Naive thymus-derived CD4-positive, alpha-beta T cell (primary cell): ENCODE measurements at regions not wholly inside any gene's neighbourhood (a gene's known extent, or its start where the extent isn't known, plus 50 kb on each side); places are given as distances from the start of the nearest gene placed in this dataset.

ENCODE experiments used
- ATAC-seq: fragments of 150-1000 bp; cut with Tn5 transposase; 2 replicates; pipeline ENCODE4 v1.10.0; 2021; ENCODE audit warnings: mild to moderate bottlenecking, moderate library complexity
- CTCF ChIA-PET: fragments of 350-600 bp; sonication (Branson Sonifier 250); formaldehyde crosslinking; loops from one replicate; lab custom pipeline; 2021; ENCODE audit warnings: antibody characterized with exemption; lab: Charles Lee
- POLR2A ChIA-PET: fragments of 350-600 bp; sonication (Branson Sonifier 250); formaldehyde crosslinking; loops from one replicate; lab custom pipeline; 2021; ENCODE audit warnings: antibody characterized with exemption, inconsistent platforms; lab: Charles Lee
- DNase-seq, 9 donors: peaks; one replicate each; pipeline versions ENCODE4 v3.0.0 to v3.0.0-alpha.2; 2020 to 2022; ENCODE audit warnings: mixed read lengths in 1 of 9
- H3K27ac ChIP-seq: one replicate; pipeline ENCODE4 v1.7.0; 2013; ENCODE audit warnings: mild to moderate bottlenecking, low read depth, low read length, moderate library complexity
- H3K27me3 ChIP-seq, 2 donors: one replicate each; pipeline ENCODE4 v1.7.0; 2013; ENCODE audit warnings: low read length in 2 of 2, mild to moderate bottlenecking in 2 of 2, moderate library complexity in 2 of 2; ENCODE audit not compliant: control insufficient read depth in 2 of 2, insufficient read depth in 2 of 2
- H3K36me3 ChIP-seq, 3 experiments: 1 replicate in 2 of 3; 2 replicates in 1 of 3; pipeline ENCODE4 v1.7.0; 2013; ENCODE audit warnings: low read length in 3 of 3, mild to moderate bottlenecking in 3 of 3, moderate library complexity in 1 of 3; ENCODE audit not compliant: insufficient read depth in 3 of 3, control insufficient read depth in 2 of 3
- H3K4me1 ChIP-seq, 2 donors: one replicate each; pipeline ENCODE4 v1.7.0; 2013; ENCODE audit warnings: low read length in 2 of 2, mild to moderate bottlenecking in 2 of 2, moderate library complexity in 1 of 2; ENCODE audit not compliant: control insufficient read depth in 2 of 2, insufficient read depth in 2 of 2
- H3K4me3 ChIP-seq: 2 replicates; pipeline ENCODE4 v1.7.0; 2013; ENCODE audit warnings: mild to moderate bottlenecking, low read length
- H3K9me3 ChIP-seq, 3 experiments: 1 replicate in 2 of 3; 2 replicates in 1 of 3; pipeline ENCODE4 v1.7.0; 2013; ENCODE audit warnings: low read length in 3 of 3; ENCODE audit not compliant: control insufficient read depth in 2 of 3
- H3K27ac Mint-ChIP-seq, 9 donors: one replicate each; pipeline ENCODE4 v1.8.0; 2020 to 2022; ENCODE audit warnings: mixed read lengths in 9 of 9, mild to moderate bottlenecking in 8 of 9, moderate library complexity in 5 of 9, inconsistent platforms in 2 of 9
- H3K27me3 Mint-ChIP-seq, 5 donors: one replicate each; pipeline ENCODE4 v1.8.0; 2021 to 2022; ENCODE audit warnings: mixed read lengths in 5 of 5, mild to moderate bottlenecking in 1 of 5
- H3K36me3 Mint-ChIP-seq, 5 donors: one replicate each; pipeline ENCODE4 v1.8.0; 2020 to 2022; ENCODE audit warnings: mixed read lengths in 5 of 5, mild to moderate bottlenecking in 3 of 5, inconsistent platforms in 1 of 5
- H3K4me1 Mint-ChIP-seq, 7 donors: one replicate each; pipeline ENCODE4 v1.8.0; 2020 to 2022; ENCODE audit warnings: mixed read lengths in 7 of 7, mild to moderate bottlenecking in 3 of 7, inconsistent platforms in 1 of 7
- H3K4me3 Mint-ChIP-seq, 10 donors: one replicate each; pipeline ENCODE4 v1.8.0; 2020 to 2022; ENCODE audit warnings: mild to moderate bottlenecking in 10 of 10, mixed read lengths in 10 of 10, moderate library complexity in 6 of 10, inconsistent platforms in 2 of 10
- H3K9me3 Mint-ChIP-seq, 11 donors: one replicate each; pipeline ENCODE4 v1.8.0; 2020 to 2022; ENCODE audit warnings: mixed read lengths in 11 of 11, mild to moderate bottlenecking in 4 of 11, inconsistent platforms in 1 of 11, moderate library complexity in 1 of 11
- intact Hi-C, 2 donors: fragments of 100-400 bp; cut with micrococcal nuclease; formaldehyde crosslinking; loops; one replicate each; pipeline ENCODE4 v1.15.1; 2023

DNA sequence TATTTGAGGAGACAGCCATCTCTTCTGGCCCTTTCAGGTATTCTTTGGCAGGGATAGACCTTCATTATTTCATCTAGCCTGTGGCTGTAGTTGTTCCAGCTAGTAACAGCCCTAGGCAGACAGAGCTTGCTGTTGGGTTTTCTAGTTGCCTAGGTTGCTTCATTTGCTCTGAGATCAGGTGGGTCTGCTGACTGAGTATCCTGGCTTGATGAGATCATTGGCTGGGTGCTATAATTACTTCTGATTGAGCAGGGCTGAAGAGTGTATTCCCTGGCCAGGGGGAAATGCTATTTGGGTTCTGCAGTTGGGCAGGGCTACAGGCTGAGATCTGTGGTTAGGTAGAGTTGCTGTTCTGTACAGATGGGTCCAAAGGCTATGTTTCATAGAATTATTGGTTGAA, 456.1 kb downstream of the PSAT1 start:
- Histone ChIP-seq H3K36me3 (no peaks in the 10 kb centered on the region), H3K4me1 (no peaks in the 10 kb centered on the region), H3K27ac (no peak overlapping the region), H3K9me3 (no peaks in the 10 kb centered on the region), H3K4me3 (no peak overlapping the region), H3K27me3 (no peaks in the 10 kb centered on the region)
- intact Hi-C loops: no loop called here
- no peaks in the 10 kb centered on the region for H3K36me3 Mint-ChIP-seq
- no peak overlapping the region for H3K27ac Mint-ChIP-seq
- H3K4me3 Mint-ChIP-seq: no peak overlapping the region
- H3K27me3 Mint-ChIP-seq: peaks cover 0 to 7% (median 5%) of the 10 kb centered on the region in 5 donors
- no peak for DNase-seq
- peaks cover 0 to 17% (median 3%) of the 10 kb centered on the region in 11 donors for H3K9me3 Mint-ChIP-seq
- no peaks in the 10 kb centered on the region for H3K4me1 Mint-ChIP-seq
- CTCF ChIA-PET: no interaction called here
- POLR2A ChIA-PET: no interaction called here
- ATAC-seq: no peak

DNA sequence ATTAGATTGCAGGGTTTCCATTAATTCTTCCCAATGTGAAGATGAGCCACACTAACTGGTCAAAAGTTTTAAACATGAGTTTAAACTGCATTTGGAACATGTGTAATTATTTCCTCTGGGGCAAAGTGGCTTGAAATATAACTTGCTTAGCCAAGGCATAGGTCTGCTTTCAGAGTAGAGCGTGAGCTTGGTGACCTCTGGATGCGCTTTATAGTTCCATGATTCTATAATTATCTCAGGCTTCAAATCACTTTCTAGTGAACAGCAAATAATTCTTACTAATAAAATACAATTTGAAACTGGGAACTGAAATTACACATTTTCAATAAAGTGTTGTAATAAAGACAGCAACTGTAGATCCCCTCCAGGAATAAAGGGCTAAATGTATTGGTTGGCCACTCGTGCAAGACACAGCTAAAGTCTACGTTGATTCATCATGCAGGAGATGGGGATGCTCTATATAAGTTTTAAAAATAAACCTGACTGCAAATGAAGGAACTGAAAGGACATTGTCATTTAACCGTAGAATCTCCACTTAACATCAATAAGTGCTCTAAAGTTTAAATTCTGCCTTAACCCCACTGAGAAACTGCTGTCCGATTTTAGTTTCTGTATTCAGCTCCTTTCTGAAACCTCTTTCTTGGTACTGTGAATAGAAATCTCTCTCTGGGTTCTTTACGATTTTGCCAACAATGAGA, 460.0 kb downstream of the PSAT1 start:
- H3K36me3 ChIP-seq: no peaks in the 10 kb centered on the region
- Mint-ChIP-seq H3K4me3 (no peak overlapping the region), H3K36me3 (no peaks in the 10 kb centered on the region), H3K27me3 (peaks cover 0 to 7% (median 6%) of the 10 kb centered on the region in 5 donors), H3K4me1 (no peaks in the 10 kb centered on the region), H3K27ac (no peak overlapping the region), H3K9me3 (peaks cover 0 to 10% (median 2%) of the 10 kb centered on the region in 11 donors)
- CTCF ChIA-PET: no interaction called here
- intact Hi-C loops: no loop called here
- no peaks in the 10 kb centered on the region for H3K4me1 ChIP-seq
- ATAC-seq (no peak), DNase-seq (no peak)
- no peak overlapping the region for H3K4me3 ChIP-seq
- H3K9me3 ChIP-seq: no peaks in the 10 kb centered on the region
- no peak overlapping the region for H3K27ac ChIP-seq
- POLR2A ChIA-PET: no interaction called here
- no peaks in the 10 kb centered on the region for H3K27me3 ChIP-seq

DNA sequence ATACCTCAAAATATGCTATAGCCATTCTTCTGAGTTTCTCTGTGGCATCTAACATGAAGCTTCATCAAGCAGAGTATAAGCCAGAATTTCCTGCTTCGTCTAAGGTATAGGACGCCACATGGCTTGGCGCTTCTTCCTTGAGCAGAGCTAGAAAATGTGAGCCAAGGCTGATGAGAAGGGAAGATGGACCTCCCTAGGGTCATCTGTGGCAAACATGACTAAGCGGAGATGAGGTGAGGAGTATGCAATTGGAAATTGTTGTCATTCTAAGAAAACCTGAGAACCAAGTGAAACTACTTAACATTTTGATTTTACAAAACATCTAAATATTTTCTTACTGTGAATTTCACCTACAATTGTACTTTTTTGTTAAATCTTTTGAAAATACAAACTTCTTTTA, 466.5 kb downstream of the PSAT1 start:
- H3K9me3 ChIP-seq: no peaks in the 10 kb centered on the region
- H3K4me3 ChIP-seq: no peak overlapping the region
- H3K9me3 Mint-ChIP-seq: peaks cover 0 to 6% (median 0%) of the 10 kb centered on the region in 11 donors
- H3K36me3 Mint-ChIP-seq: no peaks in the 10 kb centered on the region
- no peaks in the 10 kb centered on the region for H3K27me3 ChIP-seq
- H3K4me3 Mint-ChIP-seq: no peak overlapping the region
- no peak overlapping the region for H3K27ac Mint-ChIP-seq
- no peak overlapping the region for H3K27ac ChIP-seq
- peaks cover 0 to 3% (median 0%) of the 10 kb centered on the region in 5 donors for H3K27me3 Mint-ChIP-seq
- H3K4me1 Mint-ChIP-seq: no peaks in the 10 kb centered on the region
- intact Hi-C loops: no loop called here
- CTCF ChIA-PET: no interaction called here
- DNase-seq (no peak), ATAC-seq (no peak)
- POLR2A ChIA-PET: no interaction called here
- no peaks in the 10 kb centered on the region for H3K36me3 ChIP-seq
- H3K4me1 ChIP-seq: no peaks in the 10 kb centered on the region

DNA sequence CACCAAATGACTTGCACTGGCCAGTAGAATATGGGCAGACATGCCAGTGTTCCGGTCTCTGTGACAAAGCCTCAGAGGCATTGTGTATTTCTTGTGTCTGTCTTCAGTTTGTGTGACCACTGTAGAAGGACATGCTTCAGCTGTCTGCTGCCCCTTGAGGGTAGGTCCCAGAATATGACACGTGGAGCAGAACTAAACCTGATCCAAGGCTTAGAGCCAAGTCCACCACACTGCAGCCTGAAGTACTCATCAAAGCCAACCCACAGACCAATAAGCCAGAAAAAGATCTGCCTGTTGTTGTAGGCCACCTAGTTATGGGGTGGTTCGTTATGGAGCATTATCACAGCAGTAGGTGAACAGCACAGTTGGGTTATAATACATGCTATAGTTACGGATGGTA, 468.9 kb downstream of the PSAT1 start:
- Mint-ChIP-seq H3K27me3 (no peaks in the 10 kb centered on the region), H3K4me1 (no peaks in the 10 kb centered on the region), H3K36me3 (no peaks in the 10 kb centered on the region), H3K27ac (no peak overlapping the region), H3K9me3 (peaks cover 0 to 6% (median 0%) of the 10 kb centered on the region in 11 donors), H3K4me3 (no peak overlapping the region)
- Histone ChIP-seq H3K36me3 (no peaks in the 10 kb centered on the region), H3K27me3 (no peaks in the 10 kb centered on the region), H3K9me3 (no peaks in the 10 kb centered on the region), H3K4me3 (no peak overlapping the region), H3K4me1 (no peaks in the 10 kb centered on the region), H3K27ac (no peak overlapping the region)
- ChIA-PET POLR2A (no interaction called here), CTCF (no interaction called here)
- ATAC-seq: no peak
- intact Hi-C loops: no loop called here
- no peak for DNase-seq

DNA sequence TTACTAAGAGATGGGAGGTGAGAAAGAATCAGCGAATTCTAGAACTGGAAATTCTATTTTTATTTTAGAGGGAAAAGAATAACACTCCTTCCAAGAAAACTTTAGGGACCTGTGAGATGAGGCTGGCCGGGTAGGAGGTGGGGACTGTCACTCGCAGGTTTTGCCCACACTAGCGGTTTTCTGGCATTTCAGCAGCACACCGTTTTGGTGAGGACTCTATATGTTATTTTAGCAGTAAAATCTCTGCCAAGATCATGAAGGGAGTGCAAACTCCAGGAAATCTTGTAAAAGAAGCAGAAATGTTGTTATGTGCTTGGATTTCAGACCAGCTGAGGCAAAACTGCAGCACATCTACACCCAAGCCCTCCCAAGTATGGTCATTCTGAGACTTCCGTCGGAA, 470.6 kb downstream of the PSAT1 start:
- Histone ChIP-seq H3K27ac (no peak overlapping the region), H3K9me3 (no peaks in the 10 kb centered on the region), H3K4me1 (no peaks in the 10 kb centered on the region), H3K4me3 (no peak overlapping the region), H3K36me3 (no peaks in the 10 kb centered on the region), H3K27me3 (no peaks in the 10 kb centered on the region)
- ChIA-PET POLR2A (no interaction called here), CTCF (no interaction called here)
- H3K27ac Mint-ChIP-seq: no peak overlapping the region
- peaks cover 0 to 6% (median 0%) of the 10 kb centered on the region in 11 donors for H3K9me3 Mint-ChIP-seq
- intact Hi-C loops: no loop called here
- H3K27me3 Mint-ChIP-seq: no peaks in the 10 kb centered on the region
- H3K4me3 Mint-ChIP-seq: no peak overlapping the region
- H3K4me1 Mint-ChIP-seq: no peaks in the 10 kb centered on the region
- DNase-seq (no peak), ATAC-seq (no peak)
- H3K36me3 Mint-ChIP-seq: no peaks in the 10 kb centered on the region

DNA sequence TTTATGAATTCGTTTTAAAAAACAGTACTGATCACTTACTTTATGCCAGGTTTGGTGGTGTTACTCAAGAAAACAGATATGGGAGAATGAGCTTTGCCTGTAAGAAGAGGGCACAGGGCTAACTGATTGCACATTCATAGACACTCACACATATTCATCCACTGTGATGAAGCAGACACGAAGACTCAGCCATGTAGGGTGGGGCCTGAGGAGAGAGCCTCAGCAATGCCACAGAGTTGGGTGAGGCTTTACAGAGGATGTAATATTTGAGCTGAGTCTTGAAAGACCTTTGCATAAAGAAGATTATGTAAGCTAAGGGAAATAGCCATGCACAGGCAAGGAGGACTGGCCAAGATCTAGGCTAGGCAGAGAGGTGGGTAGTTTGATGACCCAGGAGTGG, 472.8 kb downstream of the PSAT1 start:
- Mint-ChIP-seq H3K9me3 (peaks cover 0 to 6% (median 0%) of the 10 kb centered on the region in 11 donors), H3K27me3 (no peaks in the 10 kb centered on the region), H3K4me1 (no peaks in the 10 kb centered on the region), H3K36me3 (no peaks in the 10 kb centered on the region), H3K27ac (no peak overlapping the region), H3K4me3 (no peak overlapping the region)
- intact Hi-C loops: no loop called here
- Histone ChIP-seq H3K27me3 (no peaks in the 10 kb centered on the region), H3K9me3 (no peaks in the 10 kb centered on the region), H3K4me3 (no peak overlapping the region), H3K27ac (no peak overlapping the region), H3K4me1 (no peaks in the 10 kb centered on the region), H3K36me3 (no peaks in the 10 kb centered on the region)
- no peak for ATAC-seq
- CTCF ChIA-PET: no interaction called here
- DNase-seq: no peak
- POLR2A ChIA-PET: no interaction called here

DNA sequence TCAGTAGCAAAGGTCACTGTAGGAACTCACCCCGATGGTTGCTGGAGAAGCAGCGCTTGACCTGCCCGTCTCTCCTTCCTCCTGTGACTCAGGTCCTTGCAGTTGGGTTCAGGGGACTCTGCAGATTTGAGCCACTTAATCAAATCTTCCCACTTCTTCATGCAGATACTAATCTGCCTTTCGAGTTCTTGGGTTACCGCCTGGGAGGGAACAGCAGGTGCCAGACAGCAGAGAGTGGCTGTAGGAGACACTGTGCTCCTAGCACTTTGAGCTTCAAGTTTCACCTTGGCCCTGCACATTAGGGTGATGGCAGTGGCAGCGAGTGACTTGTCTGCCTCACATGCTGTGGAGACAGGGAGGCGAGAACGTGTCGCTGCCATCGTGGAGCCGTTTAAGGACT, 478.3 kb downstream of the PSAT1 start:
- Histone ChIP-seq H3K4me3 (no peak overlapping the region), H3K27ac (no peak overlapping the region), H3K27me3 (no peaks in the 10 kb centered on the region), H3K9me3 (no peaks in the 10 kb centered on the region), H3K4me1 (no peaks in the 10 kb centered on the region), H3K36me3 (no peaks in the 10 kb centered on the region)
- H3K36me3 Mint-ChIP-seq: no peaks in the 10 kb centered on the region
- ChIA-PET POLR2A (no interaction called here), CTCF (no interaction called here)
- no peak overlapping the region for H3K27ac Mint-ChIP-seq
- no peak overlapping the region for H3K4me3 Mint-ChIP-seq
- intact Hi-C loops: no loop called here
- no peaks in the 10 kb centered on the region for H3K4me1 Mint-ChIP-seq
- ATAC-seq (no peak), DNase-seq (no peak)
- H3K9me3 Mint-ChIP-seq: peaks cover 0 to 5% (median 0%) of the 10 kb centered on the region in 11 donors
- no peaks in the 10 kb centered on the region for H3K27me3 Mint-ChIP-seq
